Glutamatergic neuron (in vitro differentiated cells): ENCODE measurements at regions not wholly inside any gene's neighbourhood (a gene's known extent, or its start where the extent isn't known, plus 50 kb on each side); places are given as distances from the start of the nearest gene placed in this dataset.
"Not testable (repeated sequence)": the region's sequence is repeated elsewhere in the genome, so short reads cannot be mapped to it uniquely, and the experiment has no call there.

Experiments used
- DNase-seq: peaks from one replicate; pipeline ENCODE4 v3.0.0; 2022
- H3K27ac Mint-ChIP-seq: one replicate; pipeline ENCODE4 v1.8.0; 2020; ENCODE audit warnings: mild to moderate bottlenecking, mixed read lengths, inconsistent platforms; ENCODE audit not compliant: unreplicated experiment
- H3K27me3 Mint-ChIP-seq: one replicate; pipeline ENCODE4 v1.8.0; 2020; ENCODE audit warnings: mild to moderate bottlenecking, moderate library complexity, mixed read lengths, inconsistent platforms; ENCODE audit not compliant: unreplicated experiment
- H3K36me3 Mint-ChIP-seq: one replicate; pipeline ENCODE4 v1.8.0; 2020; ENCODE audit warnings: mild to moderate bottlenecking, mixed read lengths, inconsistent platforms; ENCODE audit not compliant: unreplicated experiment
- H3K4me1 Mint-ChIP-seq: one replicate; pipeline ENCODE4 v1.8.0; 2020; ENCODE audit warnings: mild to moderate bottlenecking, low read depth, mixed read lengths, inconsistent platforms; ENCODE audit not compliant: unreplicated experiment
- H3K4me3 Mint-ChIP-seq: one replicate; pipeline ENCODE4 v1.8.0; 2020; ENCODE audit warnings: mild to moderate bottlenecking, mixed read lengths, inconsistent platforms; ENCODE audit not compliant: unreplicated experiment
- H3K9me3 Mint-ChIP-seq: one replicate; pipeline ENCODE4 v1.8.0; 2020; ENCODE audit warnings: mild to moderate bottlenecking, moderate library complexity, mixed read lengths, inconsistent platforms; ENCODE audit not compliant: unreplicated experiment
- CTCF ChIP-seq: fragments of 200-600 bp; sonication (generic); IDR thresholded peaks from one replicate; pipeline ENCODE4 v1.5.0; 2021; ENCODE audit not compliant: partially characterized antibody, unreplicated experiment

GRCh38 chr16:46428108-46429061 is 192.8 kb downstream of the SHCBP1 start:
- TF ChIP-seq CTCF: no peak
- H3K4me1 Mint-ChIP-seq: no peaks in the 10 kb centered on the region
- H3K9me3 Mint-ChIP-seq: peaks cover 6% of the 10 kb centered on the region
- H3K36me3 Mint-ChIP-seq: no peaks in the 10 kb centered on the region
- peaks cover 2% of the 10 kb centered on the region for H3K27me3 Mint-ChIP-seq
- H3K27ac Mint-ChIP-seq: no peak overlapping the region
- DNase-seq: peak; percentile 5
- no peak overlapping the region for H3K4me3 Mint-ChIP-seq

DNA sequence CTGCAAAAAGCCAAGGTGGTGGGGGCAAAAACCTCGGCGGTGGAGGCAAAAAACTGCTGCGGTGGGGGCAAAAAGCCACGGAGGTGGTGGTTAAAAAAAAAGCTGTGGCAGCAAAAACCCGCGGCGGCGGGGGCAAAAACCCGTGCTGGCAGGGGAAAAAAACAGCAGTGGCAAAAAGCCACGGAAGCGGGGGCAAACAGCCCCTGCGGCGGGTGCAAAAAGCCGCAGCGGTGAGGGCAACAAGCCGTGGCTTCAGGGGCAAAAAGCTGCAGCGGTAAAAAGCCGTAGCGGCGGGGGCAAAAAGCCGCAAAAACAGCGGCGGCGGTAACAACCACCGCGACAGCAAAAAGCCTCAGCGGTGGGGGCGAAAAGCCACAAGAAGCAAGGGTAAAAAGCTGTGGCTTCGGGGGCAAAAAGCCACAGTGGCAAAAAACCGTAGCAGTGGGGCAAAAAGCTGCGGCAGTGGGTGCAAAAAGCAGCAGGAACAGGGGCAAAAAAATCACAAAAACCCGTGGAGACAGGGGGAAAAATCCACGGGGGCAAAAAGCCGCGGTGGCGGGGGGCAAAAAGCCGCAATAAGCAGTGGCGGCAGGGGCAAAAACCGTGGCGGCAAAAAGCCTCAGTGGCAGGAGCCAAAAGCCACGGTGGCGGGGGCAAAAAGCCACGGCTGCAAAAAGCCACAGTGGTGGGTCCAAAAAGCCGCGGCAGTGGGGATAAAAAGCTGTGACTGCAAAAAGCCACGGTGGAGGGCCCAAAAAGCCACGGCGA is 193.7 kb downstream of the SHCBP1 start:
- Mint-ChIP-seq H3K36me3 (no peaks in the 10 kb centered on the region), H3K4me3 (no peak overlapping the region), H3K4me1 (no peaks in the 10 kb centered on the region), H3K27me3 (peaks cover 2% of the 10 kb centered on the region), H3K9me3 (peaks cover 7% of the 10 kb centered on the region), H3K27ac (no peak overlapping the region)
- no peak for DNase-seq
- TF ChIP-seq CTCF: no peak

- Mint-ChIP-seq H3K27ac (no peak overlapping the region), H3K9me3 (peaks cover 15% of the 10 kb centered on the region), H3K27me3 (peaks cover 2% of the 10 kb centered on the region), H3K36me3 (no peaks in the 10 kb centered on the region), H3K4me1 (no peaks in the 10 kb centered on the region), H3K4me3 (no peak overlapping the region)
- no peak for TF ChIP-seq CTCF
- DNase-seq: no peak
These were observed 194.8 kb downstream of the SHCBP1 start for GRCh38 chr16:46426336-46426735.

DNA sequence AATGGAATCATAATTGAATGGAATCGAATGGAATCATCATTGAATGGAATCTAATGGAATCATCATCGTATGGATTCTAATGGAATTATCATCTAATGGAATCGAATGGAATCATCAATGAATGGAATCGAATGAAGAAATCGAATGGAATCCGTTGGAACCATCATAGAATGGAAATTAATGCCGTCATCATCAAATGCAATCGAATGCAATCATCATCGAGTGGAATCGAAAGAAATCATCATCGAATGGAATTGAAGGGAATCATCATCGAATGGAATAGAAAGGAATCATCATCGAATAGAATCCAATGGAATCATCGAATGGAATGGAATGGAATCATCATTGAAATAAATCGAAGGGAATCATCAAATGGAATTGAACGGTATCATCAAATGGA is 217.2 kb downstream of the SHCBP1 start:
- Mint-ChIP-seq H3K36me3 (no peaks in the 10 kb centered on the region), H3K27ac (no peak overlapping the region), H3K4me1 (no peaks in the 10 kb centered on the region), H3K9me3 (peaks cover 10% of the 10 kb centered on the region), H3K4me3 (no peak overlapping the region), H3K27me3 (no peaks in the 10 kb centered on the region)
- DNase-seq: no peak
- no peak for TF ChIP-seq CTCF

- not testable (repeated sequence) for H3K4me3 Mint-ChIP-seq, H3K4me1 Mint-ChIP-seq, H3K27me3 Mint-ChIP-seq, DNase-seq, H3K27ac Mint-ChIP-seq, H3K9me3 Mint-ChIP-seq, H3K36me3 Mint-ChIP-seq
These were observed 222.6 kb downstream of the SHCBP1 start for GRCh38 chr16:46398559-46398958.

DNA sequence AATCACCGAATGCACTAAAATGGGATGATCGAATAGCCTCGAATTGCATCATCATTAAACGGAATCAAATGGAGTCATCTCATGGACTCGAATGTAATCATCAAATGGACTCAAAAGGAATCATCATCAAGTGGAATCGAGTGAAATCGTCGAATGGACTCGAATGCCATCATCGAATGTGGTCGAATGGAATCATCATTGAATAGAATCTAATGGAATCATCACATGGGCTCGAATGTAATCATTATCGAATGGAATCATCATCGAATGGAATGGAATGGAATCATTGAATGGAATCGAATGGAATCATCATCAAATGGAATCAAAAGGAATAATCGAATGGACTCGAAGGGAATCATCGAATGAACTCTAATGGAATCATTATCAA is 224.3 kb downstream of the SHCBP1 start:
- H3K27ac Mint-ChIP-seq, H3K27me3 Mint-ChIP-seq: not testable (repeated sequence)

DNA sequence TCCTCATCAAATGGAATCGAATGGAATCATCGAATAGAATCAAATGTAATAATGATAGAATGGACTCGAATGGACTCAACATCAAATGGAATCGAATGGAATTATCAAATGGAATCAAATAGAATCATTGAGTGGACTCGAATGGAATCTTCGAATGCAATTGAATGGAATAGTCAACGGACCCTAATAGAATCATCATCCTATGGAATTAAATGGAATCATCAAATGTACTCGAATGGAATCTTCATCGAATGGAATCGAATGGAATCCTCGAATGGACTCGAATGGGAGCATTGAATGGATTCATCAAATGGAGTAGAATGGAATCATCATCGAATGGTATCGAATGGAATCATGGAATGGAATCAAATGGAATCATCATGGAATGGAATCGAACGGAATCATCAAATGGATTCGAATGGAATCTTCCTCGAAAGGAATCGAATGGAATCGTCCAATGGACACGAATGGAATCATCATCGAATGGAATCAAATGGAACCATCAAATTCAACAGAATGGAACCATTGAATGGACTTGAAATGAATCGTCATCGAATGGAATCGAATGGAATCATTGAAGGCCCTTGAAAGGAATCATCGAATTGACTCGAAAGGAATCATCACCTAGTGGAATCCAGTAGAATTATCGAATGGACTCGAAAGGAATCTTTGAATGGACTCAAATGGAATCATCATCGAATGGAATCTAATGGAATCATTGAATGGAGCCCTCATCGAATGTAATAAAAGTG is 224.9 kb downstream of the SHCBP1 start:
- not testable (repeated sequence) for DNase-seq, H3K9me3 Mint-ChIP-seq, H3K4me3 Mint-ChIP-seq, H3K4me1 Mint-ChIP-seq, H3K36me3 Mint-ChIP-seq, H3K27me3 Mint-ChIP-seq, H3K27ac Mint-ChIP-seq

More for the DNA sequence above, 224.3 kb downstream of the SHCBP1 start:
- DNase-seq, H3K9me3 Mint-ChIP-seq, H3K4me3 Mint-ChIP-seq, H3K36me3 Mint-ChIP-seq, H3K4me1 Mint-ChIP-seq: not testable (repeated sequence)
